Karpas-422 (cell line): ENCODE measurements at regions not wholly inside any gene's neighbourhood (a gene's known extent, or its start where the extent isn't known, plus 50 kb on each side); places are given as distances from the start of the nearest gene placed in this dataset.

ENCODE experiments used
- DNase-seq: peaks from one replicate; pipeline ENCODE4 v3.0.0-alpha.2; 2015
- H2AFZ ChIP-seq: fragments of 200-600 bp; sonication (generic); 2 replicates; pipeline ENCODE4 v1.6.1; 2014; ENCODE audit warnings: antibody characterized with exemption, low read length, mixed read lengths
- H3K27ac ChIP-seq: fragments of 200-600 bp; sonication (generic); 2 replicates; pipeline ENCODE4 v1.5.1; 2014; ENCODE audit warnings: mild to moderate bottlenecking, low read length, moderate library complexity
- H3K27me3 ChIP-seq: fragments of 200-600 bp; sonication (generic); 2 replicates; pipeline ENCODE4 v1.6.1; 2014; ENCODE audit warnings: low read length, mixed read lengths
- H3K36me3 ChIP-seq: fragments of 200-600 bp; sonication (generic); 2 replicates; pipeline ENCODE4 v1.6.1; 2014; ENCODE audit warnings: low read length, mixed read lengths; ENCODE audit not compliant: insufficient read depth
- H3K4me1 ChIP-seq: fragments of 200-600 bp; sonication (generic); 2 replicates; pipeline ENCODE4 v1.6.1; 2014; ENCODE audit warnings: mild to moderate bottlenecking, low read length, mixed read lengths
- H3K4me2 ChIP-seq: fragments of 200-600 bp; sonication (generic); 2 replicates; pipeline ENCODE4 v1.6.1; 2014; ENCODE audit warnings: low read length, low read depth, mild to moderate bottlenecking; ENCODE audit not compliant: poor library complexity, severe bottlenecking
- H3K4me3 ChIP-seq: fragments of 200-600 bp; sonication (generic); 2 replicates; pipeline ENCODE4 v1.5.1; 2014; ENCODE audit warnings: mild to moderate bottlenecking, antibody characterized with exemption, low read length, mixed read lengths
- H3K79me2 ChIP-seq: fragments of 200-600 bp; sonication (generic); 2 replicates; pipeline ENCODE4 v1.6.1; 2014; ENCODE audit warnings: mild to moderate bottlenecking, low read length, mixed read lengths
- H3K9ac ChIP-seq: fragments of 200-600 bp; sonication (generic); 2 replicates; pipeline ENCODE4 v1.6.0; 2014; ENCODE audit warnings: low read length
- H3K9me2 ChIP-seq: fragments of 200-600 bp; sonication (generic), shearing (Covaris generic); replicated peaks from 2 replicates; pipeline ENCODE4 v1.6.0; 2014; ENCODE audit warnings: mild to moderate bottlenecking, low read length, moderate library complexity; ENCODE audit not compliant: insufficient read depth
- H3K9me3 ChIP-seq: fragments of 300-700, 200-600 bp; sonication (generic); 2 replicates; pipeline ENCODE4 v1.6.1; 2014; ENCODE audit warnings: low read length, mixed read lengths
- H4K20me1 ChIP-seq: fragments of 200-600 bp; sonication (generic); 2 replicates; pipeline ENCODE4 v1.6.1; 2014; ENCODE audit warnings: mild to moderate bottlenecking, antibody characterized with exemption, low read length, low read depth; ENCODE audit not compliant: insufficient read depth

DNA sequence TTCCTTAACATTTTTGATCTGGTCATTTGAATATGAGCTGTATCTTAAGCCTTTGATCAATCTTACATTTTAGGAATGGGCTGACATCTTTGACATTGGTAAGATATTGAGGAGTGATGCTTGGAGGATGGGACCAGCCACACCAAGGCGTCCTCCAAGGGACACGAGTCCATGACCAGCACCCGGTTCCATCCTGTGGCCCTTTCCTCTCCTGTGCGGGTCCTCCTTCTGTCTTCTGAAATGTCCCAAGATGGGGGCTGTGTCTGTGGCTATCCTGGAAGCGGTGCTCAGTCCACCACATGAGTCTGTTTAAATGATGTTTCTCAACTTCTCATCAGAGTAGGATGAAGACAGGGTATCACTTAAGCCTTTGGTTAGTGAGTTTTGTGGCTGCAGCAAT lies 67.3 kb upstream of the SHH start:
- H4K20me1 ChIP-seq = no peaks in the 10 kb centered on the region
- H3K9me2 ChIP-seq = no peaks in the 10 kb centered on the region
- H2AFZ ChIP-seq = no peak overlapping the region
- H3K4me1 ChIP-seq = no peaks in the 10 kb centered on the region
- no peak for DNase-seq
- no peak overlapping the region for H3K4me3 ChIP-seq
- H3K36me3 ChIP-seq = no peaks in the 10 kb centered on the region
- H3K27ac ChIP-seq = no peak overlapping the region
- no peaks in the 10 kb centered on the region for H3K79me2 ChIP-seq
- no peaks in the 10 kb centered on the region for H3K27me3 ChIP-seq
- H3K9ac ChIP-seq = no peak overlapping the region
- no peaks in the 10 kb centered on the region for H3K9me3 ChIP-seq
- no peak overlapping the region for H3K4me2 ChIP-seq

DNA sequence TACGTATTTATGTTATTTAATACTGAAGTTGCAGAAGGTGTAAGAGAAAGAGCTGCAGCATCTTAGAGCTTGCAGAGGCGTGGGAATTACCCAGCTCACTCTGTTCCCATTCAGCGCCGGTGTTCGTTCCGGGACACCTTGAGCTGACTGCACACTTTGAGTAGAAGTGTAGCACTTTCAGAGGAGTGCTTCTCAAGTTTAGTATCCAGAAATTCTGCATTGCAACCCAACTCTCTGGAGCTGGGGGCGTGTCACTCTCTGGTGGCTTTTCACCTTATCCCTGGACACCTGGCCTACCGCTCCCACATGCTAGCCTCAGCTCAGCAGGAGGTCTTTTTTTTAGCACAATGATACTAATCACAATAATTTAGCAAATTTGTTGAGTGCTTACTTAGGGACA lies 66.4 kb upstream of the SHH start:
- Histone ChIP-seq H3K9me2 (no peaks in the 10 kb centered on the region), H4K20me1 (no peaks in the 10 kb centered on the region), H3K79me2 (no peaks in the 10 kb centered on the region), H3K4me1 (no peaks in the 10 kb centered on the region), H3K27me3 (no peaks in the 10 kb centered on the region), H3K36me3 (no peaks in the 10 kb centered on the region), H3K4me2 (no peak overlapping the region), H3K9ac (no peak overlapping the region), H2AFZ (no peak overlapping the region), H3K9me3 (no peaks in the 10 kb centered on the region), H3K27ac (no peak overlapping the region), H3K4me3 (no peak overlapping the region)
- no peak for DNase-seq

DNA sequence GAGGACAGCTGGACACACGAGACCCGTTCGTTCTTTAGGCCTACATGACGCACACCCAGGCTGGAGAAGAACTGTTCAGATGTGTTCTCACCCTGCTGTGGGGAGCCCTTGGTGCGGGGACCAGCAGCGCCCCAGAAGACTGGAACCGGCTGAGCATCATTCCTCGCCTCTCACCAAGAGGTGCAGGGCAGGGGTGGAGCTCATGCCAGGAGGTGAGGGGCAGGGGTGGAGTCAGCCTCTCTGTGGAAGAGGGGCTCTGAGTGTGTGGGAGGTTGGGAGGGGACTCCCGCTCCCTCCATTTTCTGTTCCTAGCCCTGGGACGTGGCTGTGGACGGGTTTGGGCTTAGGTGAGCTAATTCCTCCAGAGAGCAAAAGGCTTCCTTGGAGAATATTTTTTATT lies 66.0 kb upstream of the SHH start:
- Histone ChIP-seq H3K27me3 (no peaks in the 10 kb centered on the region), H2AFZ (no peak overlapping the region), H3K9me3 (no peaks in the 10 kb centered on the region), H3K9ac (no peak overlapping the region), H3K4me1 (no peaks in the 10 kb centered on the region), H3K4me3 (no peak overlapping the region), H3K27ac (no peak overlapping the region), H3K9me2 (no peaks in the 10 kb centered on the region), H3K79me2 (no peaks in the 10 kb centered on the region), H3K4me2 (no peak overlapping the region), H4K20me1 (no peaks in the 10 kb centered on the region), H3K36me3 (no peaks in the 10 kb centered on the region)
- no peak for DNase-seq

DNA sequence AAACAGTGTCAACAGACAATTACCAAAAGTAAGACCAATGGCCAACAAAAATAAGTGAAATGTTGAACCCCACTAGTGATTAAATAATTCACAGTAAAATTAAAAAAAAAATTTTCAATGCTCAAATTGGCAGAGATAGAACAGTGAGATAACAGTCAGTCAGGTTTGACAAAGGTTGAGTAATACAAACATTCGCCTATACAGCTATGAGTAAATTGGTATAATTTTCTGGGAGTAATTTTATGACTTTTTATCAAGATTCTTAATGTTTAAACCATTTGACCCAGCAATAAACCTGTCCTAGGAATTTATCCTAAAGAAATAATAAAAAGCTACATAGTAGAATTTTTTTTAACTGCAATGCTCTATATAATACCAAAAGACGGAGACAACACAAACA lies 64.9 kb upstream of the SHH start:
- Histone ChIP-seq H3K9me3 (no peaks in the 10 kb centered on the region), H4K20me1 (no peaks in the 10 kb centered on the region), H3K79me2 (no peaks in the 10 kb centered on the region), H3K4me3 (no peak overlapping the region), H3K4me2 (no peak overlapping the region), H3K27me3 (no peaks in the 10 kb centered on the region), H3K36me3 (no peaks in the 10 kb centered on the region), H3K9ac (no peak overlapping the region), H3K9me2 (no peaks in the 10 kb centered on the region), H3K4me1 (no peaks in the 10 kb centered on the region), H2AFZ (no peak overlapping the region), H3K27ac (no peak overlapping the region)
- no peak for DNase-seq

DNA sequence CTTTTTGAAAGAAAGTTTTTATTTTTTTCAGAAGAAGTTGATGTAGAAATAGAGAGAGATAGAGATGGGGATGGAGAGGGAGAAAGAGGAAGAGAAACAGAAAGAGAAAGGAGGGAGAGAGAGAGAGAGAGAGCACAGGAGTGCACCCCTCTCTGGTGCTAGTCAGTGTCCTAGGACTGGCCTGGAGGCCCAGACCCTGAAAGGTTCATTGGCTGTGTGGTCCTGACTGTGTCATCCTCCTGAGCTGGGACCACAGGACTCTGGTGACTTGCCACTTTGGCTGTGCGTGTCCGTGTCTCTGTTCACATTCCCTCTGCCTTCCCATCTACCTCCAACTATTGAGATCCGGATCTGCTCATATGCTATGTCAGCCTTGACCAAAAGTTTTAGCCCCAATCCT lies 62.1 kb upstream of the SHH start:
- H3K4me1 ChIP-seq = no peaks in the 10 kb centered on the region
- no peaks in the 10 kb centered on the region for H3K79me2 ChIP-seq
- no peaks in the 10 kb centered on the region for H4K20me1 ChIP-seq
- H3K9me3 ChIP-seq = no peaks in the 10 kb centered on the region
- DNase-seq = no peak
- H3K27me3 ChIP-seq = no peaks in the 10 kb centered on the region
- H3K4me3 ChIP-seq = no peak overlapping the region
- no peak overlapping the region for H3K27ac ChIP-seq
- no peaks in the 10 kb centered on the region for H3K9me2 ChIP-seq
- H3K36me3 ChIP-seq = no peaks in the 10 kb centered on the region
- no peak overlapping the region for H3K4me2 ChIP-seq
- no peak overlapping the region for H2AFZ ChIP-seq
- no peak overlapping the region for H3K9ac ChIP-seq

DNA sequence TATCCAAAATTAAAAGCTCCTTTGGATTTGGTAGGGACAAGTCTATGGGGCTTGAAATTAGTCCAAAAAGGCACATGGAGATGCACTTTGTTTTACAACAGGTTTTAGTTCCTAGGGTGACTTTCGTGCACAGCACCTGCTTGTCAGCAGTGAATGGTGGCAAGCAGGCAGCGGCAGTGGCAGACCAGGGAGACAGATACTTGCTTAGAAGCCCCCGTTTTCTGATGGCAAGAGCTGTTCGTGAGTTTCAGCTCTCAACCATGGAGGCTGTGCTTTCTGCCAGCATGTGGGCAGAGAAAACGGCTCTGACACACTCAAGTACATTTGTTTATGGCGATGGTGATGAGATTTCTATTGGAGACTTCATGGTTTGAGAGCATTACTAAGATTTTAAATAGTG lies 61.7 kb upstream of the SHH start:
- Histone ChIP-seq H3K27me3 (no peaks in the 10 kb centered on the region), H4K20me1 (no peaks in the 10 kb centered on the region), H2AFZ (no peak overlapping the region), H3K4me1 (no peaks in the 10 kb centered on the region), H3K79me2 (no peaks in the 10 kb centered on the region), H3K9me2 (no peaks in the 10 kb centered on the region), H3K9ac (no peak overlapping the region), H3K9me3 (no peaks in the 10 kb centered on the region), H3K4me3 (no peak overlapping the region), H3K36me3 (no peaks in the 10 kb centered on the region), H3K27ac (no peak overlapping the region), H3K4me2 (no peak overlapping the region)
- DNase-seq = no peak

DNA sequence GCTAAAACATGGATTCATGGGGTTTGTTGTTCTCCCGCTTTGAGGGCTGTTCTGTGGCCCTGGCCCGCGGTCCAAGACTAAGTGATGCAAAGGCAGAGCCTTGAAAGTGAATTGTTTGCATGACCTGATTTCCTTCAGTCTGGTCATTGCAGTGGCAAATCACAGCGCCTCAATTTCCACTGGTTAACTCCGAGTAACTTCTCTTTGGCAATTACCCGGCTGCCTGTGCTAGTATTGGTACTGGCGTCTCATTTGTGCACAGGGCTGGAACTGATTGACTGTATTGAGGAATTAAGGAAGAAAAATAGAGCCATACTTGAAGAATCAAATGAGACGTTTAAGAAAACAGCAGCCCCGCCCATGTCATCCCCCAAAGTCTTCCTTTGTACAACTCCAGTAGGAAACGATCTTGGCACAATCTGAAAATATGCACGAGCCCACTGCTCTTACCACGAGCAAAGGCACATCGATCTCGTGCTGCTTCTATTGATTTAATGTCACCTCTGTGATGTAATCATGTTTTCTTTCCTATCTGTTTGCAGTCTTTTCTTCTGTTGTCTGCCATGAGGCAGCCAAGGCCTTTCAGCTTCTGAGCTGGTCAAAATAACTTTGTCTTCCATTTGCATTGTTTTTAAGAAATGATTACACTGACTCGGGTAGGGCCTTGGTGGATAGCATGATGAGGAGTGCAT lies 60.6 kb upstream of the SHH start:
- Histone ChIP-seq H3K4me1 (no peaks in the 10 kb centered on the region), H3K9ac (no peak overlapping the region), H3K27me3 (no peaks in the 10 kb centered on the region), H2AFZ (no peak overlapping the region), H3K27ac (no peak overlapping the region), H4K20me1 (no peaks in the 10 kb centered on the region), H3K36me3 (no peaks in the 10 kb centered on the region), H3K4me3 (no peak overlapping the region), H3K9me2 (no peaks in the 10 kb centered on the region), H3K4me2 (no peak overlapping the region), H3K79me2 (no peaks in the 10 kb centered on the region), H3K9me3 (no peaks in the 10 kb centered on the region)
- DNase-seq = no peak

DNA sequence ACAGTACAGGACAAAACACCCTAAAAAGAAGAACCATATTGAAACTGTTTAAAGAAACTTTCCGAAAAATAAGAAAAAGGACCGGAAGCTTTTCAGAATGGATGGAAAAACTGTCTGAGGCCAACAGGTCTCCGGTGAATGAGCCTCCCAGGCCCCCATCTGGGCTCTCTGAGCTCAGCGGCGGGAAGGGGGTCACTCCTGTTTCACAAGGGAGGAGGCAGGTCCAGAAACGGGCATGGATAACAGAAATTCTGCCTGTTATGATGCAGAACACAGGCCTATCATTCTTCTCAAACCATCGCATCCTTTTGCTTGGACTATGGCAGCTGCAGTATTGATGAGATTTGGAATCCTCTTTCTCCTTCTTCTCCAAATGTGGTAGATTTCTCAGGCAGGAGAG lies 58.9 kb upstream of the SHH start:
- Histone ChIP-seq H3K9me2 (no peaks in the 10 kb centered on the region), H3K9ac (no peak overlapping the region), H3K4me1 (no peaks in the 10 kb centered on the region), H2AFZ (no peak overlapping the region), H3K27me3 (no peaks in the 10 kb centered on the region), H4K20me1 (no peaks in the 10 kb centered on the region), H3K27ac (no peak overlapping the region), H3K79me2 (no peaks in the 10 kb centered on the region), H3K4me2 (no peak overlapping the region), H3K4me3 (no peak overlapping the region), H3K9me3 (no peaks in the 10 kb centered on the region), H3K36me3 (no peaks in the 10 kb centered on the region)
- no peak for DNase-seq
